ENCODE measurements at regions not wholly inside any gene's neighbourhood (a gene's known extent, or its start where the extent isn't known, plus 50 kb on each side); places are given as distances from the start of the nearest gene placed in this dataset.

- TF ChIP-seq FOSL2 (IDR thresholded peaks at IDR 0.05; ENCODE audit: borderline replicate concordance, low read depth) (no peak), SMC3 (IDR thresholded peaks at IDR 0.05; ENCODE audit: low read depth, low read length) (no peak)
- H3K36me3 ChIP-seq (replicated peaks in 1 of 2; ENCODE audit: control insufficient read depth in 1 of 2, insufficient read depth in 2 of 2, low read length in 1 of 2), result no peaks in the 10 kb centered on the region
- no peak overlapping the region for H2AFZ ChIP-seq (ENCODE audit: low read depth)
- H3K4me3 ChIP-seq (ENCODE audit: low read depth in 2 of 2, low read length in 1 of 2), result no peak overlapping the region
- H3K9me2 ChIP-seq, result no peaks in the 10 kb centered on the region
- no peak overlapping the region for H3K27ac ChIP-seq (ENCODE audit: low read depth in 2 of 2, low read length in 1 of 2)
- 27% methylated on average over 7 of the region's 7 CpGs for WGBS (ENCODE audit: low lambda C conversion rate)
- H3K9ac ChIP-seq, result no peak overlapping the region
- H3F3A ChIP-seq (replicated peaks; ENCODE audit: insufficient read depth), result no peaks in the 10 kb centered on the region
- no peaks in the 10 kb centered on the region for H4K20me1 ChIP-seq (ENCODE audit: insufficient read depth)
- CTCF ChIA-PET, result interaction anchor here (1.3 kb wide), 1 partner anchor 26 kb away, joined by 3 read pairs; no protein-coding TSS in a partner anchor
- H3K27me3 ChIP-seq (ENCODE audit: insufficient read depth), result no peaks in the 10 kb centered on the region; the same call in 1 of the 2 replicates
- no peak overlapping the region for H3K4me2 ChIP-seq
- H3K79me2 ChIP-seq (ENCODE audit: insufficient read depth), result no peaks in the 10 kb centered on the region
- no peaks in the 10 kb centered on the region for H3K9me3 ChIP-seq
- POLR2A ChIA-PET, result no interaction called here
- no peak for DNase-seq
- no peaks in the 10 kb centered on the region for H3K4me1 ChIP-seq (ENCODE audit: control insufficient read depth in 1 of 2, insufficient read depth in 2 of 2, low read depth in 1 of 2, low read length in 1 of 2)
These were observed 92.4 kb upstream of the WDR17 start for GRCh38 chr4:175973027-175973923.

- H3K36me3 ChIP-seq (replicated peaks in 1 of 2; ENCODE audit: control insufficient read depth in 1 of 2, insufficient read depth in 2 of 2, low read length in 1 of 2), result no peaks in the 10 kb centered on the region
- no peaks in the 10 kb centered on the region for H3K79me2 ChIP-seq (ENCODE audit: insufficient read depth)
- ChIA-PET POLR2A (no interaction called here), CTCF (no interaction called here)
- no peak overlapping the region for H3K9ac ChIP-seq
- WGBS (ENCODE audit: low lambda C conversion rate), result 15% methylated on average over 2 of the region's 2 CpGs
- H3K4me2 ChIP-seq, result no peak overlapping the region
- TF ChIP-seq ZBTB33 (IDR thresholded peaks at IDR 0.05; ENCODE audit: borderline replicate concordance, low read depth) (no peak), USF2 (IDR thresholded peaks at IDR 0.05; ENCODE audit: borderline replicate concordance, low read depth, low read length) (no peak), MXI1 (IDR thresholded peaks at IDR 0.05; ENCODE audit: low read depth, low read length) (no peak), EP300 (IDR thresholded peaks at IDR 0.05; ENCODE audit: borderline replicate concordance in 1 of 2, low read depth in 1 of 2, low read length in 1 of 2) (no peak), ELF1 (IDR thresholded peaks at IDR 0.05) (no peak), FOXM1 (IDR thresholded peaks at IDR 0.05; ENCODE audit: low read depth) (no peak), RAD21 (IDR thresholded peaks at IDR 0.05; ENCODE audit: low read length) (no peak), USF1 (IDR thresholded peaks at IDR 0.05; ENCODE audit: borderline replicate concordance, low read depth) (no peak), JUND (IDR thresholded peaks at IDR 0.05) (no peak), GABPA (IDR thresholded peaks at IDR 0.05; ENCODE audit: low read depth) (no peak), GATA2 (CRISPR knock-in tag; IDR thresholded peaks at IDR 0.05) (no peak), FOXJ3 (CRISPR knock-in tag; IDR thresholded peaks at IDR 0.05) (no peak), FOSL2 (IDR thresholded peaks at IDR 0.05; ENCODE audit: borderline replicate concordance, low read depth) (no peak), REST (IDR thresholded peaks at IDR 0.05; ENCODE audit: low read depth, low read length) (no peak), POLR2AphosphoS5 (IDR thresholded peaks at IDR 0.05; ENCODE audit: low read depth, low read length) (no peak), RCOR1 (IDR thresholded peaks at IDR 0.05; ENCODE audit: low read length) (no peak), YY1 (IDR thresholded peaks at IDR 0.05; ENCODE audit: low read depth) (no peak), EZH2phosphoT487 (IDR thresholded peaks at IDR 0.05; ENCODE audit: borderline replicate concordance, low read depth) (no peak), TCF12 (IDR thresholded peaks at IDR 0.05) (no peak)
- H3K27ac ChIP-seq (ENCODE audit: low read depth in 2 of 2, low read length in 1 of 2), result no peak overlapping the region
- H2AFZ ChIP-seq (ENCODE audit: low read depth), result no peak overlapping the region
- H3F3A ChIP-seq (replicated peaks; ENCODE audit: insufficient read depth), result no peaks in the 10 kb centered on the region
- H4K20me1 ChIP-seq (ENCODE audit: insufficient read depth), result no peaks in the 10 kb centered on the region
- H3K27me3 ChIP-seq (ENCODE audit: insufficient read depth), result no peaks in the 10 kb centered on the region
- DNase-seq, result no peak
- no peak overlapping the region for H3K4me3 ChIP-seq (ENCODE audit: low read depth in 2 of 2, low read length in 1 of 2)
- H3K9me3 ChIP-seq, result no peaks in the 10 kb centered on the region
- H3K4me1 ChIP-seq (ENCODE audit: control insufficient read depth in 1 of 2, insufficient read depth in 2 of 2, low read depth in 1 of 2, low read length in 1 of 2), result no peaks in the 10 kb centered on the region
- no peaks in the 10 kb centered on the region for H3K9me2 ChIP-seq
These were observed 82.0 kb upstream of the WDR17 start for GRCh38 chr4:175983636-175984035.

Measured in SK-N-SH (cell line).